Mesendoderm (in vitro differentiated cells): ENCODE measurements at regions not wholly inside any gene's neighbourhood (a gene's known extent, or its start where the extent isn't known, plus 50 kb on each side); places are given as distances from the start of the nearest gene placed in this dataset.

Experiments
- DNase-seq: peaks from one replicate; pipeline ENCODE4 v3.0.0; 2013
- H2AK5ac ChIP-seq: 2 replicates; pipeline ENCODE4 v1.6.1; 2013; ENCODE audit warnings: low read length, inconsistent platforms
- H2BK120ac ChIP-seq: 2 replicates; pipeline ENCODE4 v1.6.1; 2013; ENCODE audit warnings: low read depth, mild to moderate bottlenecking, low read length, moderate library complexity, mixed read lengths
- H2BK15ac ChIP-seq: replicated peaks from 2 replicates; pipeline ENCODE4 v1.6.1; 2013; ENCODE audit warnings: low read depth, mild to moderate bottlenecking, moderate library complexity
- H2BK5ac ChIP-seq: 2 replicates; pipeline ENCODE4 v1.6.1; 2013; ENCODE audit warnings: low read length, inconsistent platforms
- H3K18ac ChIP-seq: 2 replicates; pipeline ENCODE4 v1.6.1; 2013; ENCODE audit warnings: mild to moderate bottlenecking, low read length, mixed read lengths
- H3K23ac ChIP-seq: one replicate; pipeline ENCODE4 v1.6.1; 2013; ENCODE audit warnings: low read length
- H3K27ac ChIP-seq: 2 replicates; pipeline ENCODE4 v1.5.1; 2013; ENCODE audit warnings: low read depth, mild to moderate bottlenecking, inconsistent platforms, low read length, moderate library complexity
- H3K27me3 ChIP-seq: 2 replicates; pipeline ENCODE4 v1.6.1; 2013; ENCODE audit warnings: low read length, control low read depth, mild to moderate bottlenecking, inconsistent platforms; ENCODE audit not compliant: insufficient read depth, poor library complexity
- H3K36me3 ChIP-seq: 2 replicates; pipeline ENCODE4 v1.6.1; 2013; ENCODE audit warnings: low read length, inconsistent platforms; ENCODE audit not compliant: control insufficient read depth, insufficient read depth
- H3K4ac ChIP-seq: one replicate; pipeline ENCODE4 v1.6.1; 2013; ENCODE audit warnings: low read depth, mild to moderate bottlenecking, low read length, moderate library complexity
- H3K4me1 ChIP-seq: 2 replicates; pipeline ENCODE4 v1.6.1; 2013; ENCODE audit warnings: low read depth, low read length, inconsistent platforms; ENCODE audit not compliant: control insufficient read depth
- H3K4me2 ChIP-seq: 2 replicates; pipeline ENCODE4 v1.6.1; 2013; ENCODE audit warnings: low read length
- H3K4me3 ChIP-seq: 2 replicates; pipeline ENCODE4 v1.5.1; 2013; ENCODE audit warnings: mild to moderate bottlenecking, low read length
- H3K56ac ChIP-seq: one replicate; pipeline ENCODE4 v1.6.1; 2013; ENCODE audit warnings: low read length
- H3K79me1 ChIP-seq: 2 replicates; pipeline ENCODE4 v1.6.1; 2013; ENCODE audit warnings: low read length, inconsistent platforms
- H3K79me2 ChIP-seq: 2 replicates; pipeline ENCODE4 v1.6.1; 2013; ENCODE audit warnings: mild to moderate bottlenecking, low read length; ENCODE audit not compliant: control insufficient read depth, insufficient read depth
- H3K9ac ChIP-seq: 2 replicates; pipeline ENCODE4 v1.6.1; 2013; ENCODE audit warnings: low read length, inconsistent platforms
- H4K5ac ChIP-seq: one replicate; pipeline ENCODE4 v1.6.1; 2013; ENCODE audit warnings: low read length
- H4K8ac ChIP-seq: one replicate; pipeline ENCODE4 v1.6.1; 2013; ENCODE audit warnings: low read depth, mild to moderate bottlenecking, control low read depth, low read length, moderate library complexity
- WGBS: extraction: QIAGEN DNeasy Blood & Tissue Kit; methylation state at CpG from one replicate; pipeline ENCODE4 v1.1.7; 2013; ENCODE audit warnings: low lambda C conversion rate, missing lambda C conversion rate; ENCODE audit not compliant: insufficient coverage; ENCODE audit errors: extremely low coverage; 5-methylcytosine and 5-hydroxymethylcytosine counted together

DNA sequence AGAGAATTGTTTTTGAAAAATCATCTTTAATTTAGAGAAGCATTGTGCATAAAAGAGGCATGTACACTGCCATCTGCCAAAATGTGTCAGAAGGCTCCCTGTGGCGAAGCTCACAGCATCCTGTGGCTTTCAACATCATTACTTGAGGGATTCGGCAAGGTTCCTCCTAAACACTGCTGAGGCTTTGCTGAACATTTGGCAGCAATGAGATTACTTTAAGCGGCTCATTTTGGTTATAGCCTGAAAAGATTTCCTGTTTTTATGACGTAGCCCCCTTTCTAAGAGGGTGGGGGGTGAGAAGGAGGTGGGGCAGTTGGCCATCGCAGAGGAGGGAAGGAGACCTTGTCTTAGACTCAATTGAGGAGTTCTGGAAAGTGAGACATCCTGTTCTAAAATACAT, 469.4 kb downstream of the RASEF start:
- H3K23ac ChIP-seq: no peak overlapping the region
- H3K4me2 ChIP-seq: no peak overlapping the region
- no CpG with 5 or more reads among the region's 5 CpGs for WGBS
- no peak overlapping the region for H2BK120ac ChIP-seq
- H4K5ac ChIP-seq: no peak overlapping the region
- H3K18ac ChIP-seq: no peak overlapping the region
- no peaks in the 10 kb centered on the region for H3K79me1 ChIP-seq
- no peak overlapping the region for H3K4me3 ChIP-seq
- H3K36me3 ChIP-seq: no peaks in the 10 kb centered on the region
- no peak overlapping the region for H2BK5ac ChIP-seq
- H3K79me2 ChIP-seq: no peaks in the 10 kb centered on the region
- no peaks in the 10 kb centered on the region for H3K27me3 ChIP-seq
- H3K27ac ChIP-seq: no peak overlapping the region
- H3K4me1 ChIP-seq: no peaks in the 10 kb centered on the region
- no peak overlapping the region for H3K56ac ChIP-seq
- H3K9ac ChIP-seq: no peak overlapping the region
- H3K4ac ChIP-seq: no peak overlapping the region
- peak; percentile 22 for DNase-seq
- no peak overlapping the region for H2BK15ac ChIP-seq
- H2AK5ac ChIP-seq: no peak overlapping the region
- H4K8ac ChIP-seq: no peak overlapping the region

DNA sequence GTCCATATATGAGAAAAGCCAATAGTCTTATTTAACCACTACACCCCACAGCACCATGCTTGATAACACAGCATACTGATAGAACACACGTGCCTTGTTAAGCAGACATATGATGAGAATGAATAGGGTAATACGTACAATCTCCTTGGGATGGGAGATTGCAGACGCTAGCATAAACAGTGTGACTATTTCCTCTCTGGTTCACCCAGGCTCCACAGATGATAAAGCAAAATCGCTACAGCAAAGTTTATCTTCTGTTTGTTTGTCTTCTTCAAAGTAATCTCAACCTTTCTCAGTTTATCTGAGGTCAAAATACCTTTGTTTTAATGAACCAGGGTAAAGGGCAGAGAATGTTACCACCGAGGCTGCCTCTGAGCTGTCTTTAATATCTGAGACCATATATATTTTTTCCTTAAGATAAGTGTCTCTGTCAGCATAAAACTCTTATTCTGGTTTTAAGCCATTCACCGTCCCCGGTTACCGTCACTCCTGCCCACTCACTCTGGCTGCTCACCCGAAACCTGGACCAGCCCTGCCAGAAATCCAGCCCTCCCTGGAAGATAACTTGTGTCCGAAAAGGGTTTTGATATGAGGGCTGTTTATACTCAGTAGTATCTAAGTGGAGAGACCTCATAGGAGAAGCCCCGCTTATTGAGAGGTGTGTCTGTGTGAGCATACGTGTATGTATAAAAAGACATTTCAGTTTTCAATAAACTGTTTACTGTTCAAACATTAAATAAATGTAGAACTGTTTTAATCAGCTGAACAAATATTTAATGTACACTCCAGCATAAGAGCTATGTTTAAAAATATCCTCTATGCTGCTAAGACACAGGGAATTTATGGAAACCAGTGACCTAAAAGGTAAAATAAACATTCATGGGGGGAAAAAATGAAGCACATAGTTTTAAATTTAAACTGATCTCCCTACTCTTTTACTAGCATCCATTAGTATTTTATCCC, 465.4 kb downstream of the RASEF start:
- no peaks in the 10 kb centered on the region for H3K27me3 ChIP-seq
- no peak overlapping the region for H3K4me2 ChIP-seq
- no peak overlapping the region for H3K4me3 ChIP-seq
- H3K23ac ChIP-seq: no peak overlapping the region
- H3K36me3 ChIP-seq: no peaks in the 10 kb centered on the region
- no peak overlapping the region for H2AK5ac ChIP-seq
- H3K79me1 ChIP-seq: no peaks in the 10 kb centered on the region
- H3K18ac ChIP-seq: no peak overlapping the region
- no peak overlapping the region for H2BK120ac ChIP-seq
- no peak overlapping the region for H3K9ac ChIP-seq
- no peaks in the 10 kb centered on the region for H3K4me1 ChIP-seq
- no peak overlapping the region for H4K8ac ChIP-seq
- no peak overlapping the region for H3K56ac ChIP-seq
- peak overlapping the region; percentile 45 for H2BK15ac ChIP-seq
- H3K4ac ChIP-seq: no peak overlapping the region
- no CpG with 5 or more reads among the region's 12 CpGs for WGBS
- peak; percentile 24 for DNase-seq
- H3K27ac ChIP-seq: no peak overlapping the region
- no peak overlapping the region for H2BK5ac ChIP-seq
- no peaks in the 10 kb centered on the region for H3K79me2 ChIP-seq
- no peak overlapping the region for H4K5ac ChIP-seq

DNA sequence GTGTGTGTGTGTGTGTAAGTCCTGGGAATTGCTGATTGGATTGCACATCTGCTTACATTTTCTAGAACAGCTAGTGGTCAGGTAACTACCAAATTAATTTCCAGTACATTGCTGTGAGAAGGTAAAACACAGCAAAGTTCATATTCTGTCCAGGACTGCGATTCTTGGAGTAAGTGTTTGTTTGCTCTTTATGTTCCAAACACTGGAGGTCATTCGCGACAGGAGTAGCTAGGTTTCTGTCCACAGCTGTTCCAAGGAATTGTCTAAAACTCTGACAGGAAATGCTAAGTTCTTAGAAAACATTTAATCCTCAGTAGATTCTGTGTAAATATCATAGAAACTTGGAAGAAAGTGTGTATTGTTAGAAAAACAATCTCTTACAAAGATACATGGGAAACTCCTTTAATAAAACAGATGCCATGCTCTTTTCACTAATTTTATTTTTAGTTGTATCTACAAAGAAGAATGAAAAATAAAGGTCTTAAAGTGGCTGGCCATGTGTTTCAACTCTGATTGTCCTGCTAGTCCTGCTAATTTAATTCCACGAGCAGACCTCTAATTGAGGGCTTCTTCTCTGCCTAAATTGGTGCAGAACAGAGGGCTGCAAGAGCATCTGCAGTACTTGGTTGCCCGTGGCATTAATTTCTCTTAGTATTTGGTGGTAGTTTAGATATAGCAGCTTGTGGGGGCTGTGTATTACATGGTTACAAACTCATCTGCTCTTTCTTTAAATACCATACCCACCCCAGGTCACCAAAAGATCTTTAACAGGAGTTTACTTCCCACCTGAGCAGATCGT, 464.5 kb downstream of the RASEF start:
- no peak overlapping the region for H2AK5ac ChIP-seq
- no peak overlapping the region for H3K23ac ChIP-seq
- DNase-seq: no peak
- H2BK5ac ChIP-seq: no peak overlapping the region
- WGBS: no CpG with 5 or more reads among the region's 6 CpGs
- no peak overlapping the region for H3K4me3 ChIP-seq
- no peak overlapping the region for H3K4ac ChIP-seq
- H3K27ac ChIP-seq: no peak overlapping the region
- no peaks in the 10 kb centered on the region for H3K36me3 ChIP-seq
- no peaks in the 10 kb centered on the region for H3K79me2 ChIP-seq
- no peak overlapping the region for H3K18ac ChIP-seq
- H3K9ac ChIP-seq: no peak overlapping the region
- no peak overlapping the region for H2BK120ac ChIP-seq
- H3K27me3 ChIP-seq: no peaks in the 10 kb centered on the region
- no peaks in the 10 kb centered on the region for H3K79me1 ChIP-seq
- H4K8ac ChIP-seq: no peak overlapping the region
- H3K4me2 ChIP-seq: no peak overlapping the region
- no peak overlapping the region for H3K56ac ChIP-seq
- no peaks in the 10 kb centered on the region for H3K4me1 ChIP-seq
- no peak overlapping the region for H4K5ac ChIP-seq
- no peak overlapping the region for H2BK15ac ChIP-seq

DNA sequence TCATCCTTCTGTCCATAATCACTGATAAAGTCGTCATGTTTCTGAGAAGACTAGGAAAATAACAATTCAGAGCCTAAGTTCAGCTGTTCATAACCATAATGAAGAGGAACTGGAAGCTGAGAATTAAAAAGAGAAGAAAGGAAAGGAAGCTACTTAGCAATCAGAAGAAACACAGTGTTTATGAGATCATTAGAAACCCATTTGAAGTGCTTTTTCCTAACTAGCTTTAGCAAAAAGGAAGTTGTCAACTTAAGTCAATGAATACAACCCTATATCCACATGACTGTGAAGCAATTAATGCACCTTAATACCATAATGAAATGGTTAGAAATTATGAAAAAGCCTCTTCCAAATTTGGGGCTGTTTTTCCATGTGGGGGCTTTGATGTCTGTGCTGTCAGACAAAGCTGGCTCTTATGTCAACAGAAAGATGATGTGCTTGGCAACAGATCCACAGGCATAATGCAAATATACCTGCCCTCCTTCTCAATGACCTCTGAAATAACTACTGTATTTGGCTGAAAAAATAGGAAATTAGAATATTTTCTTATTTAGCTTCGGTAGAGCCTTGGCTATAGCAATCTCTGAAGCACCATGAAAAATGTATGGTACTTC, 463.5 kb downstream of the RASEF start:
- Histone ChIP-seq H3K23ac (no peak overlapping the region), H4K8ac (no peak overlapping the region)
- no CpG with 5 or more reads among the region's 2 CpGs for WGBS

DNA sequence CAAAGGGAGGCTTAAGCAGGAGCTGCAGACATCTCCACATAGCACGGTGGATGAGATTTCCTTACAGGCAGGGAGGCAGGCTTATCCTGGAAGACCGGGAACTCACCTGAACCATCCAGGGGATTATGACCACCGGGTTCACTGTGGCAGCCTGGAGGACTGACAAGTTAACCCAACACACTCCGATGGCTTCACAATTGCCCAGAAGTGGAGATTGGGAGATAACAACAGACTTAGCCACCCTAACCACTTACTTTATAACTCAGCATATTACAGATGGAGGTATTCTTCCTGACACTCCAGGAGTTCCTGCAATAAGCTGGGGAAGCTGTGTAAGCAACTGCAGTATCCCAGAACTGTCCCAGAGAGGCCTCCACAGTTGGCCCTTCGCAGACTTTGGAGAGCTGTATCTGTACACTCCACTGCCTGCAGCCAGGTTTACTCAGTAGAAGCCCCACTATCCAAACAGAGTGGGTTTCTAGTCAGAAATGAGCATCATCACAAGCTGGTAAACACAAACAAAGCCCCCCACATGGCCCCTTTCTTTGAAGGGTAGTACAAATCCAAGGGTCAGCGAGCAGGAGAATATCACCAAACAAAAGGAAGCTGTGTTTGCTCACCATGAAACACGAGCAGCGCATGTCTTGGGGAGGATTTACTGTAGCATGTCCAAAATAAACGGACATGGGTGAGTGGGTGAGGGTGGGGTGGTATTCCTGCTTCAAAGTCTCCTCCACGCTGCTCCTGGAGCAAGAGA, 462.2 kb downstream of the RASEF start:
- Histone ChIP-seq H3K23ac (no peak overlapping the region), H3K27me3 (no peaks in the 10 kb centered on the region), H3K4me1 (no peaks in the 10 kb centered on the region), H2BK120ac (no peak overlapping the region), H3K27ac (no peak overlapping the region), H2BK15ac (no peak overlapping the region), H3K36me3 (no peaks in the 10 kb centered on the region), H3K4ac (no peak overlapping the region), H3K56ac (no peak overlapping the region), H3K18ac (no peak overlapping the region), H4K5ac (no peak overlapping the region), H3K4me2 (no peak overlapping the region), H2AK5ac (no peak overlapping the region), H3K79me1 (no peaks in the 10 kb centered on the region), H3K9ac (no peak overlapping the region), H2BK5ac (no peak overlapping the region), H3K79me2 (no peaks in the 10 kb centered on the region), H4K8ac (no peak overlapping the region), H3K4me3 (no peak overlapping the region)
- WGBS: no CpG with 5 or more reads among the region's 10 CpGs
- no peak for DNase-seq

More for the DNA sequence above, 463.5 kb downstream of the RASEF start:
- H3K4ac ChIP-seq: no peak overlapping the region
- no peak overlapping the region for H2AK5ac ChIP-seq
- no peaks in the 10 kb centered on the region for H3K79me2 ChIP-seq
- H2BK120ac ChIP-seq: no peak overlapping the region
- no peak overlapping the region for H3K4me2 ChIP-seq
- H3K56ac ChIP-seq: no peak overlapping the region
- no peaks in the 10 kb centered on the region for H3K27me3 ChIP-seq
- H3K36me3 ChIP-seq: no peaks in the 10 kb centered on the region
- no peak overlapping the region for H2BK5ac ChIP-seq
- no peaks in the 10 kb centered on the region for H3K4me1 ChIP-seq
- H3K4me3 ChIP-seq: no peak overlapping the region
- no peak overlapping the region for H3K9ac ChIP-seq
- H3K27ac ChIP-seq: no peak overlapping the region
- no peak overlapping the region for H2BK15ac ChIP-seq
- no peak for DNase-seq
- H3K79me1 ChIP-seq: no peaks in the 10 kb centered on the region
- no peak overlapping the region for H3K18ac ChIP-seq
- no peak overlapping the region for H4K5ac ChIP-seq
